Dendritic cell treated with granulocyte-macrophage colony-stimulating factor and Interleukin-4, amounts not matched to agents 40 ng/mL and 50 ng/mL, for 4 days (primary cell): ENCODE measurements at regions not wholly inside any gene's neighbourhood (a gene's known extent, or its start where the extent isn't known, plus 50 kb on each side); places are given as distances from the start of the nearest gene placed in this dataset.
"Not testable (repeated sequence)": the region's sequence is repeated elsewhere in the genome, so short reads cannot be mapped to it uniquely, and the experiment has no call there.

Experiments used
- H3K27ac Mint-ChIP-seq: one replicate; pipeline ENCODE4 v1.8.0; 2022; ENCODE audit warnings: mild to moderate bottlenecking, mixed read lengths
- H3K27me3 Mint-ChIP-seq: one replicate; pipeline ENCODE4 v1.8.0; 2022; ENCODE audit warnings: mild to moderate bottlenecking, mixed read lengths
- H3K36me3 Mint-ChIP-seq: one replicate; pipeline ENCODE4 v1.8.0; 2022; ENCODE audit warnings: low read depth, mixed read lengths
- H3K4me1 Mint-ChIP-seq: one replicate; pipeline ENCODE4 v1.8.0; 2022; ENCODE audit warnings: low read depth, mixed read lengths
- H3K4me3 Mint-ChIP-seq: one replicate; pipeline ENCODE4 v1.8.0; 2022; ENCODE audit warnings: mild to moderate bottlenecking, moderate library complexity, mixed read lengths
- H3K9me3 Mint-ChIP-seq: one replicate; pipeline ENCODE4 v1.8.0; 2022; ENCODE audit warnings: mixed read lengths
- intact Hi-C: fragments of 100-400 bp; cut with micrococcal nuclease; formaldehyde crosslinking; loops from one replicate; pipeline ENCODE4 v1.15.0; 2022

DNA sequence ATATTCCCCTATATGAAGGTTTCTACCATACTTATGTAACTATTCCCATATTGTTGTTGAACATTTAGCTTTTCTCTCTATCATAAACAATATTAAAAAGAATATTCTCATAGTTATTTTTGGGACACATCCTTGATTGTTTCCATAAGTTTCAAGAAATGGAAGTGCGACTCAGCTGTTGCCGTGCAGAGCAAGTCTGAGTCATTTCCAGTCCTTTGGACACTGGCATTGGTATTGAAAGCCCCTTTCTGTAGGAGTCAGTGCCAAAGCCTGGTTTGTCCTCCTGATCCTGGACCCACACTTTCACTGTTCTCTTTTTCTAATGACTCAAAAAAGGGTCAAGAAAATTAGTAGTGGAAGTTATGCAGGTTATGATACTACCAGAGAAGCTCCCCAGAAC, 108.3 kb upstream of the DIAPH2 start:
- Mint-ChIP-seq H3K27ac (no peak overlapping the region), H3K9me3 (no peaks in the 10 kb centered on the region), H3K4me3 (no peak overlapping the region), H3K36me3 (no peaks in the 10 kb centered on the region), H3K27me3 (no peaks in the 10 kb centered on the region), H3K4me1 (peaks cover 10% of the 10 kb centered on the region)
- intact Hi-C loops: no loop called here

DNA sequence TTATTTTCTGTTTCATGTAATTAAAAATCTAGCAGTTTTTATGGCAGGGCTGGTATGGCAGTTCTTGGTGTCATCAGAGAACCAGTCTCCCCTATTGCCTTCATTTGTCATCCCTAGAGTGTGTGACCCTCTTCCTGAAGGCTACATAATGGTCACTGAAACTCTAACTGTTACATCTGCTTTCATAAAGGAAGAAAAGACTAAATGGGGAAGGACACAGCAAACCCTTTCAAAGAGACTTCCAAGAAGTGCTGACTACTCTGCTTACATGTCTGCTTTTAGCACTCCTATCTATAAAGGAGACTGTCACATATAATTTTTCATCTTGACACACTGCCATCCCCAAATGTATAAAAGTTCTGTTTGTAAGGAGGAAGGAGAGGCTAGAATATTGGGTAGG, 105.9 kb upstream of the DIAPH2 start:
- Mint-ChIP-seq H3K4me1 (peaks cover 10% of the 10 kb centered on the region), H3K9me3 (no peaks in the 10 kb centered on the region), H3K36me3 (no peaks in the 10 kb centered on the region), H3K27me3 (no peaks in the 10 kb centered on the region), H3K27ac (no peak overlapping the region), H3K4me3 (no peak overlapping the region)
- intact Hi-C loops: no loop called here

DNA sequence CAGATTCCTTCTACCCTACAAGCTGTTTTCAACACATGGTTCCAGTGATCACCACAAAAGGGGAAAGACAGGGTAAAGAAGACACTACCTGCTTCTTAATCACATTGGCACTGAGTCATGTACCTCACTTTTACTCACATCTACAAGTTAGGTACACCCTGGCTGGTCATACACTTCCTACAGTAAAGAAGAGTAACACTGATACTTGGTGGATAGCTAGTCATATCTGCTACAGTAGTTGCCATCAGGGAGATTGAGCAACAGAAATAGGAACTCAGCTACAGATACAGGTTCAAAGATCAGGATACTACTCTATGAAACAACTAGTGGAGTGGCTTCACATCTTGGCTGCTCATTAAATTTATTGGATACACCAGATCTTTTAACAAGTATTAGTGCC, 105.4 kb upstream of the DIAPH2 start:
- Mint-ChIP-seq H3K4me1 (peaks cover 10% of the 10 kb centered on the region), H3K9me3 (no peaks in the 10 kb centered on the region), H3K27ac (no peak overlapping the region), H3K4me3 (no peak overlapping the region), H3K36me3 (no peaks in the 10 kb centered on the region), H3K27me3 (no peaks in the 10 kb centered on the region)
- intact Hi-C loops: no loop called here

DNA sequence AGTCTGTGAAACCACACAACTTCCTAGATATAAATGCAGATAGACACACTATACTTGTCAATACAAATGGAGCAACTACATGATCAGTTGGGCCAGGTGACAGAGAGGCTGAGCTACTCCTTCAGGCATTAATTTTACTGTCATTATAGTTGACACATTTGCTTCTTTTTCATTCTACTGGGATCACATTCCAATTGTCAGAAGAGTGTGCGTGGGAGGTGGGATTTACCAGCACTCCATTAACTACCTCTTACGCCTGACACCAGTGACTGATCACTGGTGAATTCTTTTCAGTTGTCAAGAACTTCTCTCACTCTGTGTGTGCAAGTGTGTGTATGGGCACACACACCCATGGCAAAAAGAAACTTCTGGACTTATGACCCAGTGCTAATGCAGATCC, 94.2 kb upstream of the DIAPH2 start:
- Mint-ChIP-seq H3K4me1 (no peaks in the 10 kb centered on the region), H3K4me3 (no peak overlapping the region), H3K27me3 (no peaks in the 10 kb centered on the region), H3K27ac (no peak overlapping the region), H3K36me3 (no peaks in the 10 kb centered on the region), H3K9me3 (peaks cover under 1% of the 10 kb centered on the region)
- intact Hi-C loops: no loop called here

DNA sequence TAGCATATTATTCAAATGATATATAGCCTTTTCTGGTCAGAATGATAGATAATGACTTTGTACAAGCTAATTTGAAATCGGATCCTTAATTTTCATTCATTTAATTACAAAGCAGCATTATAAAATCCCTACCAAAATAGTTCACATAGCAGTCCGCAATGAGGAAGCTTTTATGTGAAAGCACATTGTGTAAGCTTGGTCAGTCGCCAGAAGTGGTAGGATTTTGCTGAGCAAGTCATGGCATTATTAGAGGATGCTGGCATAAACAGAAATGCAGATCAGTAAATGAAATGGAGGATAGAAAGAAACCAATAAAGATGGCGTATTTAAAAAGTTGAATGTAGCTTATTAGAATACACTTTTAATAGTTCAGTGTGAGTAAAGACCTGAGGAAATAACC, 93.2 kb upstream of the DIAPH2 start:
- Mint-ChIP-seq H3K4me1 (no peaks in the 10 kb centered on the region), H3K27me3 (no peaks in the 10 kb centered on the region), H3K9me3 (no peaks in the 10 kb centered on the region), H3K4me3 (no peak overlapping the region), H3K27ac (no peak overlapping the region), H3K36me3 (no peaks in the 10 kb centered on the region)
- intact Hi-C loops: no loop called here

DNA sequence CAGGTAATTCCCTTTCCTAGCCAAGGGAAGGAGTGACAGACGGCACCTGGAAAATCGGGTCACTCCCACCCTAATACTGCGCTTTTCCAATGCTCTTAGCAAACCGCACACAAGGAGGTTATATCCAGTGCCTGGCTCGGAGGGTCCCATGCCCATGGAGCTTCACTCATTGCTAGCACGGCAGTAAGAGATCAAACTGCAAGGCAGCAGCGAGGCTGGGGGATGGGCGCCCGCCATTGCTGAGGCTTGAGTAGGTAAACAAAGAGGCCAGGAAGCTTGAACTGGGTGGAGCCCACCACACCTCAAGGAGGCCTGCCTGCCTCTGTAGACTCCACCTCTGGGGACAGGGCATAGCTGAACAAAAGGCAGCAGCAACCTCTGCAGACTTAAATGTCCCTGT, 86.8 kb upstream of the DIAPH2 start:
- intact Hi-C loops, H3K9me3 Mint-ChIP-seq, H3K36me3 Mint-ChIP-seq, H3K27me3 Mint-ChIP-seq, H3K4me3 Mint-ChIP-seq, H3K27ac Mint-ChIP-seq, H3K4me1 Mint-ChIP-seq: not testable (repeated sequence)

DNA sequence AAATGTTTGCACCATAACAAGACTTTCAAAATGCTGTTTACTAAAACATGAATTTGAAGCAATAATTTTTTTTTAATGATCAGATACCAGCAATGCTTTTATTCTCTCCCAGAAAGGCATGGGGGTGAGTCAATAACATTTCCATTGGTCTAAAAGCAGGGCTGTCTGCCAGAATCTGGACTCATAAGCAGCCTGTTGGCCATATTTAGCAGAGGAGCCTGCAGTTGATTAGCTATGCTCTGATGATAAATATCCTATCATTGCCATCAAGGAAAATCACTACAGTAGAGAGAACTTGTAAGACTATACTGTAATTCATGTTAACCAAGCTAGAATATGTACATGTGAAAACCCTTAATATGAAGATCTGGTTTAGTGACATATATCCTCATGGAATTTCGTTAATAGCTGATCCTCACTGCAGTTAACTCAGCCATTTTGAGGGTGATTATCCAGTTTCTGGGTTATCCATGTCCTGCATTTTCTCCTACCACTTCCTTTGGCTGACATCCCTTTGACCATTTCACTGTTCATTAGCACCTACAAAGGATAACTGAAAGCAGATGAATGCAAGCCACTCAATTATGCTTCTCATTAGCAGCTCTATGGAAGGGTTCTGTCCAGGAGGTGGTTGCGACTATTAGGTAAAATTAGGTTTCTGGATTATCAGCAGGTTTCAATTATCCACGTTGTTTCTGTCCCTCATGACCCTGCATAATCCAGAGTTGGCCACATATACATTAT, 72.9 kb upstream of the DIAPH2 start:
- H3K9me3 Mint-ChIP-seq: no peaks in the 10 kb centered on the region
- no peaks in the 10 kb centered on the region for H3K4me1 Mint-ChIP-seq
- no peaks in the 10 kb centered on the region for H3K36me3 Mint-ChIP-seq
- no peaks in the 10 kb centered on the region for H3K27me3 Mint-ChIP-seq
- no peak overlapping the region for H3K4me3 Mint-ChIP-seq
- intact Hi-C loops: no loop called here
- no peak overlapping the region for H3K27ac Mint-ChIP-seq

DNA sequence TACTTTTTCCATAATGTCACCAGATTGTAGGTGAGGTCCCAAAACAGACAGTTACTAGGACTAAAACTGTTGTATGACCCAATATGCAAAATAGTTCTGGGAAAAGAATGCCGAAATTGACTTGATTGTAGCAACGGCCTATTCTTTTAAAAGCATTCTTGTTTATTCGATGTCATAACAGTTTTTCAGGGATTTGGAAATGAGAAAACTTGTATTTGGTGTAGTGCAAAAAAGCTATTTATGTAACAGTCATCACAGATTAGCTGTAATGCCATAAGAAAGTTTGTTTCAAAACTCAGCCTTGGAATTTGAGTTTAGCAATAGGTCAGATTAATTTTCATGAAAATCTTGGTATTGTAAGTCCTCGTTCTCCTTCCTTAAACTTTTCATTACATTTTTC, 69.2 kb upstream of the DIAPH2 start:
- Mint-ChIP-seq H3K27me3 (no peaks in the 10 kb centered on the region), H3K36me3 (no peaks in the 10 kb centered on the region), H3K9me3 (no peaks in the 10 kb centered on the region), H3K4me3 (no peak overlapping the region), H3K4me1 (no peaks in the 10 kb centered on the region), H3K27ac (no peak overlapping the region)
- intact Hi-C loops: no loop called here

DNA sequence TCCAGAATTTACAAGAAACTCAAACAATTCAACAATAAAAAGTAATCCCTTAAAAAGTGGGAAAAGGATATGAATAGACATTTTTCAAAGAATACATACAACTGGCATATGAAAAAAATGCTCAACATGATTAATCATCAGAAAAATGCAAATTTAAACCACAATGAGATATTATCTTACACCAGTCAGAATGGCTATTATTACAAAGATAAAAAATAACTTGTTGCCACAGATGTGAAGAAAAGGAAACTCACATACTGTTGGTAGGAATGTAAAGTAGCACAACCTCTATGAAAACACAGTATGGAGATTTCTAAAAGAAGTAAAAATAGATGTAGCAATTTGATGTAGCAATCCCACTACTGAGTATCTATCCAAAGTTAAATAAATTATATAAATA, 65.1 kb upstream of the DIAPH2 start:
- no peaks in the 10 kb centered on the region for H3K27me3 Mint-ChIP-seq
- intact Hi-C loops: no loop called here
- H3K4me3 Mint-ChIP-seq: no peak overlapping the region
- no peaks in the 10 kb centered on the region for H3K4me1 Mint-ChIP-seq
- H3K36me3 Mint-ChIP-seq: no peaks in the 10 kb centered on the region
- H3K27ac Mint-ChIP-seq: no peak overlapping the region
- H3K9me3 Mint-ChIP-seq: no peaks in the 10 kb centered on the region

DNA sequence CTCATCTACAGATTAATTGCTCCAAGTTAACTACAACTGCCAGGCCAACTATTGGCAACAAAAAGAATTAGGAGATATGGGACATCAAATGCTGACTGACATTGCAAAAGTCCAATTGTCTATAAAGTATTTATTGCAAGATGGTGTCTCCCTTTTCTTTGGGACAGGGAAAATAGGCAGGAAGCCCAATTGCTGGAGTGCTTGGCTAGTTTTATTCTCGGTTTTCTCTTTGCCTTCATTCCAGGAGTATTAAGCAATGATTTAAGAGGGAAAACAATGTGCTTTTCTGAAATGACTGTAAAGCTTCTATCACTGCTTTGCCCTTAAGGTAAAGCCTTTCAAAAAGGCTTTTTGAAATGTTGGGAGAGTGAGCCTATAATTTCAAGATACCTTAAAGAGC, 62.8 kb upstream of the DIAPH2 start:
- H3K9me3 Mint-ChIP-seq: no peaks in the 10 kb centered on the region

More for the DNA sequence above, 62.8 kb upstream of the DIAPH2 start:
- Mint-ChIP-seq H3K27me3 (no peaks in the 10 kb centered on the region), H3K4me1 (no peaks in the 10 kb centered on the region), H3K36me3 (no peaks in the 10 kb centered on the region), H3K4me3 (no peak overlapping the region), H3K27ac (no peak overlapping the region)
- intact Hi-C loops: no loop called here
